ENCODE measurements at regions not wholly inside any gene's neighbourhood (a gene's known extent, or its start where the extent isn't known, plus 50 kb on each side); places are given as distances from the start of the nearest gene placed in this dataset.

DNA sequence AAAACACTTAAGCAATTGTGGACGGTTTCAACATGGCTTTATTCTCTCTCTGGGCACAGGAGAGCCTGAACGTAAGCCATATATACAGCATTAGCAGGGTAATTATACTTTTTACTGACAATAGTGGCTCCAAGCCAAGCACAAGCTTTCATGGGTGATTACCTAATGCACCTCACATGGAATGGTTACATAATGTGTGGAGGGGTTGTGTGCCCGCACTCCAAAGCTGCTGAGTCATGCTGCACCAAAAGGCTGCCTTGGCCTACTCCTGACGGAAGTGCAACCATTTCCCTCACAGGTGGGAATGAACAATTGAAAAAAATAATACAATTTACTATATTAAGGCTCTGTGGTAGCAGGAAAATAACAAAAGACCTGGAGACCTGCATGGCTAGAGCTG, 86.5 kb upstream of the ATP10B start:
- peak; percentile 65 for DNase-seq

DNA sequence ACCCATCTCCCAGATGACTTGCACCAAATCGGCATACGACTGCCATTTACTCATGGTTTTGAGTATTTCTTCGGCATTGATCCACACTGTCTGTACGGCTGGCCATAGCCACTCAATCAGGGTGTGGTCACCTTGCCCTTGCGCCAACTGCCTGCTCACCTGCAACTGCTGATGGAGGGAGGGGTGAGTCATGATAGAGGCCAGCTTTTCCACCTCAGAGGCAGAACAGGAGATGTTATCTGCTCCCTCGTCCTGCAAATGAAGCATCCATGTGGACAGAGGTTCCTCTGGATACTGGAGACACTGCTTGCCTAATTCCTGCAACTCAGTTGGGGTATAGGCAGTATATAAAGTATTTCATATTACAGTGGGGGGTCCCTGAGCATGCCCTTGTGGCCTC, 85.6 kb upstream of the ATP10B start:
- DNase-seq: no peak

DNA sequence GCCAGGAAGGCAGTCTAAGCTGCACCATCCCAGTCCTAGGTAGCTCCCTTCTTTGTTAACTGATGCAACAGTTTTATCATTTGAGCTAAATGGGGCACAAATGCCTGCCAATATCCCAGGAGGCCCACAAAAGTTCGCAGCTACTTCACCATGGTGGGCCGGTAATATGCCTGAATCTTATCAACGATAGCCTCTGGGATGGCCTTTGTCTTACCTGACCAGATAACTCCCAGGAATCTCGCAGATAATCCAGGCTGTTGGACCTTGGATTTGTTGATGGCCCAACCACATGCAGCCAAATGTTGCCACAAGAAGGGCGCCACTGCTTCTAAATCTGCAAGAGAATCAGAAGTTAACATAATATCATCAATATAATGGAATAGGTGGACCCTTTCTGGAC, 83.8 kb upstream of the ATP10B start:
- no peak for DNase-seq

DNA sequence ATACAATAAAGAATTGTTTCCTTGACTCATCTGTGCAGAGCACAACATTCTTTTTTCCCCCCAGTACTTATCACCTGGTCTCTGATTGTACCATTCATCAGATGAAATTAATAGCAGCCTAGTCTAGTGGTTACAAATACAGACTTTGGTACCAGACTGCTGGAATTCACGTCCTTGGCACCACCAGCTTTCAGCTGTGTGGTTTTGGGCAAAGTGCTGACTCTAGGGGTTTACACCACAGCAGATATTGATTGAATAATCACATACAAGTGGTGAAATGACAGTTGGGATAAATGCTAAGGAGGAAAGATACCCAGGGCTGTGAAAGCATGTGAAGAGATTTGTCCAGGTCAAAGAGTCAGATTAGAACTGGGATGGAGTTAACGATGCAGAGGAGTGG, 79.3 kb upstream of the ATP10B start:
- DNase-seq: no peak

DNA sequence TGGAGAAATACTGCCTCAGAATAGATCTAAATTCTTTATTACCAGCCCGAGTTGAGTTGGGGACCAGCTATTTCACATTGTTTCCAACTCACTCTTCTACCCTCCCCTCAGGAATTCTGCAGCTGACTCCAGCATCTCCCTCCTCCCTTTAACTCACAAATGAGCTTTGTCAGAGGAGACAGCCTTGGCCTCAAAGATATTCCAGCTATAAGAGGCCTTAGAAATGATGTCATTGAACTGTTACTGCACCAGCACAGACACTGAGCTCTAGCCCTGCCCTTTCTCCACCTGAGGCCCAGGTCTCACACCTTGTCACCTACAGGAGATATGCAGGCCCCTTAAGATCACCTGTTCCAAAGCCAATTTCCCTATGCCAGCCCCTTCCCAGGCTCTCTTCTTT, 78.4 kb upstream of the ATP10B start:
- DNase-seq: no peak

DNA sequence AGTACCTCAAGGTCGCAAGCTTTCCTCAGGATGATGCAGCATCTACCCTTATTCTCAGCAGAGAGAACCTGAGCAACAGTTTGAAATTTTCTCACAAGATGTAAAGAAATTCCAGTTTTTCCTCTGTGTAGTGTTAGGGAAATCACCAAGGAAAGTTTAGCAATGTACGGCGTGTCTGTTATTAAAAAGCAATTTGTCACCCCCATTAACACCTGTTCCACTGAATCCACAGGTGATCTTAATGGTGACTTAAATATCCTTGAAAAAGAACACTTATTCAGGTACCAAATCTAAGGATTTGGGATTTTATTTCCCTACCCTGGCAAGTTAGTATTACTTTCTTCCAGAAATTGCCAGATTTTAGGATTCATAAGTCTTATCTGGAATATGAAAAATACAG, 77.9 kb upstream of the ATP10B start:
- no peak for DNase-seq

DNA sequence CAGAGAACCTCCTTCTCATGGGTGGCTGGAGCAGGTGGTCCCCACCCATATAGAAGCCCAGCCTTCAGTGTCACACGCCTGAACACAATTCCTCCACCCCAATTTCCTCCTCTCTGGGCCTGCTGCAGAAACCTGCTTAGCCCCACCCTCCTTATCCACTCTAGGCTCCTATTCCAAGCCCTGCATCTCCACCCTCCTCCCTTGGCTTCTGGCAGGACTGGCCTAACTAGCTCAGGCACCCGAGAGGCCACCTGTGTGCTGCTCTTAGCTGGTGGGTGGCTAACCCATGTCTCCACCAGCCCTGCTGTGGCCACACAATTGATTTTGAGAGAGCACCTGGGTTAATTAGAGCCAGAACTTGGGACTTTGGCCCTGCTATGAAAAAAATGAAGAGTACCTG, 77.3 kb upstream of the ATP10B start:
- no peak for DNase-seq

DNA sequence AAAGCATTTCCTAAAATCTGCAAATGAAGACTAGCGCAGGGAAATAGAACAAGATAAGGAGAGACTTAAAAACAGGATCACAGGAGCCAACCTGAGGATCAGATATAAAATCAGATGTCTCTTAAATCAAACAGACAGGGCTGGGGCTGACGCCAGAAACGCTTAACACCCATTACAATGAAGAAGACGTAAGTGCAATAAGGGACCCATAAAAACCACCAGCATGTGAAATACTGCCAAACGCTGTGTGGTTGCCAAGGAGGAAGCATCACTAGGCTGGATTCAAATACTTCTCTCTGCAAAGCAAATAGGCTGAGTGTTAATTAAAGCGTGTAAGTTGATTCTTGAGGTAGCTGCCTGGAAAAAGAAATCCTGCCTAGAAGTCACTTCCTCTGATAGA, 74.4 kb upstream of the ATP10B start:
- no peak for DNase-seq

DNA sequence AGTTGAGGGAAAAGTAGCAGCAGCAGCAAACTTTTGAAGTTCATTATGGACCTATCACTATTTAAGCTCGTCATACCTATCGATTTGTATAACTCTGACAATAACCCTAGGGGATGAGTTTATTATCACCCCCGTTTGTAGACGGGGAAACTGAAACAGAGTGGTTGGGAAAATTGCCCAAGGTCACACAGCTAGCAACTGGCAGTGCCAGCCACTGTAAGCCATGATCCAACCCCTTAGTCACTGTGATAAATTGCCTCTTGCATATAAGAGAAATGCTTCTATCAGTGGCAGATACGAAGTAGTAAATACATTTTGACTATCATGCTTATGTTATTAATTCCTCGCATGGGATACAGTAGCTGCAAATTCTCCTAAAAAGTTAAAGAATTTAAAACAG, 73.3 kb upstream of the ATP10B start:
- DNase-seq: no peak

DNA sequence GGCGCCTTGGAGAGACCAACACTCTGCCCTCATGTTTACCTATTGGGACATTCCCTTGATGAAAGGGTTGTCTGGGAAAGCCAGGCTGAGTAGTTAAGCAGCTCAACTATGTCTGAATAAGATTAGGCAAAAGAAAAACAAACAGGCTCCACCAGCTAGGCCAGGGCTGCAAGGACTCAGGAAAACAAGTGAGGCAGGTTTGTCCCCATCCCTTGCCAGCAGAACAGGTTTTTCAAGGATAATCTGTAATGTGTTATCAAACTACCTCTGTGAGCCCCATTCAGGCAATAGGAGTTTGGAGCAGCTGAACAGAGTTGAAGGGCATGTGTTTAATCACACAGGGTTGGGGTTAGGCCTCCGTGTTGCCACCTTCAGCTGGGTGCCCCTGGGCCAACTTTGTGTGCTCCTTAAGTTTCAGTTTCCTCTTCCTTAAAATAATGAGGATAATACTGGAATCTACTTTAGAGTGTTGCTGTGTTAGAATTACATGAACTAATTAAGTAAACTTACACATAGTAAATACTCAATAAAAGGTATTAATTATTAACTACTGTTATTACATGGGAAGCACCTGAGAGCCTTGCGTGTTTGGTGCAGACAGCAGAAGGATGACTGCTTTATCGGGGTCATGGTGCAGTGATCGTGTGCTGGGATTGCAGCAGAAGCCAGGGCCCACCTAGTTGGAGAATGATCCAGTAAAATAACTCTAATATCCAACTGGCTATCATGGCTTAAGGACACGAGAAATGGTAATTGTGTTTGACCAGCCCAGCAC, 72.1 kb upstream of the ATP10B start:
- DNase-seq: no peak

DNA sequence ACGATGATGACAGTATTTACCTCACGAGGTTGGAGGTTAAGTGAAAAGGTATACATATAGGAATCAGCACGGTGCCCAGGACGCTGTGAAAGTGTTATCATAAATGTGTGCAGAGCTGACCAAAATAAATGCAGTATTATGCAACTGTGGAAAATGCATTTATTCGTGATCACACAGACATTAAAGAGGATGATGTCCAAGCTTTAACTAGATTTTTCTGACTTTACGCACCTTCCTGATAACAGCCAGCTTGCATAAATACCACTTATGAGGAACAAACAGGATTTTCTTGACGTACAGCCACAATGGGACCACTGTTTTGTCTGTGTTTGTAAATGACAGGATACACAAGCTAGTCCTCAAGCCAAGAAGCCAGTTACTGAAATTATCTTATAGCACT, 71.4 kb upstream of the ATP10B start:
- no peak for DNase-seq

DNA sequence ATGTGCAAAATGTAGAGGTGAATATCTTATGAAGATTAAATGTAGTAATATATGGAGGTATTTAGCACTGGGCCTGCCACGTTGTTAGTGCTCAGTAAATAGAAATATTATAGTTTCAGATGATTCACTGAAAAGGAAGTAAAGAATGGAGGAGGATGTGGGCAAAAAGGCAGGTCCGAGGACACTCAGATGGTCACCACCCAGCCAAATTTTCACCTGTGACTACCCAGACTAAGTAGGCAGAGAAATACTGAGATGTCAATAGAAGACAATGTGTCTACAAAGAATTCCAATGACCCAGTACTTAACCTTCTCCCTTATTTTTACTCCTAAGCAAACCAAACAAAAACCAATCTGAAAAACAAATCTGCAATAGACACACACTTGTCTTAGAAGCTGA, 70.3 kb upstream of the ATP10B start:
- DNase-seq: no peak

DNA sequence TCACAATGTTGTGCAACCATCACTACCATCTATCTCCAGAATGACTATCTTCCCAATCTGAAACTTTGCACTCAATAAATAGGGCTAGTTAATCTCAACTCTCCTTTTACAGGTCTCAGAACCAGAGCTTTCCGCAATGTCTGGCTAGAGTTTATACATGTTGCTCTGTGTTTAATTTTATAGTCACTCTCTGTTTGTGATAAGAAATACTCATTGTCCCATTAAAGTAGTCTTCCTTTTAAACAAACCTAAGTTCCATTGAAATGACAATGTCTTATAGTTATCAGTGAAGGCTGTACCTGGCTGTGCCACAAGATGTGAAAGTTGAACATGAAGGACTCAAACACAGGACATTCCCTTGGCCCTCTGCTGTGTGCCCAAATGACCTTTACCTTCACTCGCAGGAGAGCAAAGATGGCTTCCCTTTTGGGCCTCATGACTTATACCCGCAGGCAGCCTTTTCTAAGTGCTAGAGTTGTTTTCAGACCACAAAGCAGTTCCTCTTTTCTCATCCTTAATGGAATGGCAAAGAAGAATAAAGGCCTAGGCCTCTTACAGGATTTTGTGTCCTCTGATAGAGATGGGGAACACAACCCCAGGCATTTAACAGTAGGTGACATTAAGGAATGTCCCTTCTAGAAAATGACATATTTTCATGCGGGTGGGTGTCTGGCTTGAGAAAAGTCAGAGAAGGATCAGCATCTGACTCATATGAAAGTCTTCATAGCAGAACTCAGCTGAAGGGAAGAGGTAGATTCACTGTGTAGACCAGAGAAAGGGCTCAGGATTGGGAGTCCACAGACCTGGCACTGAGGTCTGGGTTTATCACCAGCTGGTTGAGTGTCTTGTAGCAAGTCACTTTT, 69.6 kb upstream of the ATP10B start:
- DNase-seq: no peak

DNA sequence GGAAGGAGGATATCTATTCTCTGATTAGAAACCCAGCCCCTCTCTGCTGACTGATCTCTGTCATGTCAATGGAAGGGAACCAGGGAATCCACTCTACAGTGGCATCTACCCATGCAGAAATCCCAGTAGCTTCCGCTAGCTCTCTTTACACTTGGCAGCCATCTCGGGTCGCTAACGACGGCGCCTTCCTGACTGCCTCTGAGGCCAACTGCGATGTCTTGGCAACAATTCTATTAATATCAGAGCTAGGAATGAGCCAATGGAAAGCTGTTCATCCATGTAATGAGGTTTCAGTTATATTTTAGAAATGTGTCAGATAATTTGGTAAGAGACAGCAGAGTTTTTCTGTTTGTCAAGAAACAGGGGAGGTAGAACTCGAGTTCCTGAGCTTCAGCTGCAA, 67.6 kb upstream of the ATP10B start:
- DNase-seq: no peak

DNA sequence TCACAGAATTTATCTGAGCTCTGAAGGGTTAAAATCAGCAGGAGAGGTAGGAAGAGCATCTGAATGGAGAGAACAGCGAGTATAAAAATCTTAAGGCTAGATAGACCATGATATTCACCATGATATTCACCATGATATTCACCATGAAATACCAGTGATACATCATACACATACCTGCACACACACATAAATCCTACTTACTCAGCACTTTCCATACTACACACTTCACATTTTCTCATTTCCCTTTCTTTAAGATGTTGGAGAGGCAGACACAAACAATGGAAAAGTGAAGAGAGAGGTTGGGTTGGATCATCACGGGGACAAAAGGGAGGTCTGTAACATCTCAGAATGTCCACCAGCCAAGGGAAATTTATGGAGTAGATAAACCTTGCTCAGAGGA, 66.4 kb upstream of the ATP10B start:
- no peak for DNase-seq

DNA sequence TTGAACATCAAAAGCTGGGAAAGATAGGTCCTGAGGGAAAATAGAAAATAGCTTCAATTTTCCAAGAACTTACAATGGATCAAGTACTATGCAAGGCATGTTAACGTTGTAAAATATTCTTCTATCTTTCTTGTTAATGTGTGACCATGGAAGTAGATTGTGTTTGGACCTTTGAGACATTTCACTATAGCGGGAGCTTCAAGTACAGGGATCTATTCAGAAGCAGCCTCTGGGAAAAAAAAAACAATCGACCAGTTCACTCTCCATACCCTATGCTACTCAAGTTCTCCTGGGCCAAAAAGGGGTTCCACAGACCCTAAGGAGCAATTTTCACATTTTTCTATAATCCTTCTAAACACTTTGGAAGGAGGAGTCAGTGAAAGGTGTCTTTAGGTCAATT, 54.1 kb upstream of the ATP10B start:
- DNase-seq: no peak

DNA sequence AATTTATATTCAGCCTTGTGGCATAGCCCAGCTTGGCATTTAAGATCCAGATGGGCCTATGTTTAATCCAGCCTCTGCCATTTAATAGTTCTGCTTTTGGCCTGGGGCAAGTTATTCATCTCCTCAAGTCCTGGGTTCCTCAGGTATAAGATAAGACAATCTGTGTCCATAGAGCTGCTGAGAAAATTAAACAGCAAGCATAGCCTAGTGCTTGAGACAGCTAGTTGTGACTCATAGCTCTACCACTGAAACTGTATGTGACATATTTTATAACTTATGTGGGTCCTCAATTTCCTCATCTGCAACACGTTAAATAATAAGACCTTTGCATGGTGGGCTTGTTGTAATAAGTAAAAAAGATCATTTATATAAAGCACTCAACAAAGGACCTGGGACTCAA, 53.3 kb upstream of the ATP10B start:
- no peak for DNase-seq

DNA sequence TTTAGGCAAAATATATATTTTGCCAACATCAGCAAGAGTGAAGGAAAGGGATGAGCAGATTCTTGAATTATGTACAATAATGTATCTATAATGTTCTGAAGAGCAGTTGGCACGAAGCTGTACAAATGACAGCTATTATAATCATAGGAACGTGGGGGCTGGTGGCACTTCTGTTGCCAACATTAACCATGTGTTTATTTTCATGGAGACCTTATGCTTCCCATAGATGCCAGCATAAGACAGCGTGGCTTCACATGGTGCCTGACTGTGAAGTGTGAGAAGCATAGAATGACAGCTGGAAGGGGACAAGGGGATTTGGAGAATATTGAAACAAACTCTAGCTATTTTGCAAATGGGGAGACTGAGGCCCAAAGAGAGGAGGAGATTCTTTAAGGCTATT, 52.6 kb upstream of the ATP10B start:
- no peak for DNase-seq

DNA sequence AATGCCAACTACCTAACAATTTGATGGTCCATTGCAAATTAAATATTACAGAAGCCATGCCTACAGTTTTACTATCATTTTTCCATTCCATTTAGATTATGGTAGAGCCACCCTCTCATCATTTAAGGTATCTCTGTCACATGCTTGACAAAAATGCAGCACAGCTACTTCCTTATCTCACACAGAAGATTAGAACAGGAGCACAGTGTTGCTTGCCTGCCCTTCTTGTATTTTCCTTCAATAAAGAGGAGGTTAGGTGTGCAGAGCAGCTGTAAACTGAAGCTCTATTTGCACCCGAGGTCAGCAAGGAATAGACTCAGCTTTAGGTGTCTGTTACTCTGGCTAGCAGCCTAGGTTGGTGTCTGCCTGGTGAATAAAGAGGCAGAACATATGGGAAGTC, 51.5 kb upstream of the ATP10B start:
- DNase-seq: no peak

DNA sequence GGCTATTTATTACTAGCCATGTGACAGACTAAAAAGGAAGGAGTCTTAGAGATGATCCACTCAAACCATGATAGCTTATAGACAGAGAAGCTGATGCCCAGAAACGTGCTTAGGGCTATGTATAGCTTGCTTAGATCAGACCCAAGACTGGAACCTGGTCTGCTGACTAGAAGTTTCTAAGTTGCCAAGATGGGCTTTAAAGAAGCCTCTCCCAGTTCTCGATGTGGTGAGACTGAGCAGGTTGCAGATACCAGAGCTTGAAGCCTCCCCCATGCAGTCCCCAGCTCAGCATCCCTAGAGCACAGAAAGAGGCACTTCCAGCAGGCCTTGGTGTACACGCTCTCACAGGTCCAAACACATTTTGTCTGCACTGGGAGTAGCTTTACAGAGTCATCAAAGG, 51.1 kb upstream of the ATP10B start:
- no peak for DNase-seq

Data from GF-D8 (cell line).